NB4 (cell line): ENCODE measurements at regions not wholly inside any gene's neighbourhood (a gene's known extent, or its start where the extent isn't known, plus 50 kb on each side); places are given as distances from the start of the nearest gene placed in this dataset.

Experiments
- DNase-seq: peaks from one replicate; pipeline ENCODE4 v3.0.0; 2010; ENCODE audit warnings: low read depth
- H3K4me3 ChIP-seq: one replicate; pipeline ENCODE4 v1.5.1; 2011; ENCODE audit warnings: mild to moderate bottlenecking, low read depth, low read length, moderate library complexity
- CTCF ChIP-seq: IDR thresholded peaks from one replicate; pipeline ENCODE4 v1.5.1; 2012; ENCODE audit warnings: low read depth, low read length
- MAX ChIP-seq: IDR thresholded peaks from 2 replicates; pipeline ENCODE4 v1.6.1; 2011; ENCODE audit warnings: low read depth, low read length
- MYC ChIP-seq: IDR thresholded peaks from 2 replicates; pipeline ENCODE4 v1.6.1; 2011; ENCODE audit warnings: low read depth, low read length
- POLR2A ChIP-seq: IDR thresholded peaks from 2 replicates; pipeline ENCODE4 v1.6.1; 2011; ENCODE audit warnings: mild to moderate bottlenecking; ENCODE audit not compliant: insufficient read length; ENCODE audit errors: extremely low read depth

- TF ChIP-seq POLR2A (no peak), MYC (no peak), MAX (no peak), CTCF (no peak)
- no peak for DNase-seq
- no peak overlapping the region for H3K4me3 ChIP-seq
These were observed 182.0 kb upstream of the GHITM start for GRCh38 chr10:83957168-83957947.

- no peak overlapping the region for H3K4me3 ChIP-seq
- TF ChIP-seq MYC (no peak), CTCF (no peak), MAX (no peak)
- DNase-seq, result peak; percentile 73
These were observed 180.0 kb upstream of the GHITM start for GRCh38 chr10:83959328-83959727.

GRCh38 chr10:83960125-83960524 is 179.2 kb upstream of the GHITM start:
- DNase-seq, result no peak
- no peak overlapping the region for H3K4me3 ChIP-seq
- TF ChIP-seq POLR2A, result no peak
- no peak for TF ChIP-seq CTCF
- no peak for TF ChIP-seq MAX
- TF ChIP-seq MYC, result no peak

GRCh38 chr10:83961620-83962019 is 177.7 kb upstream of the GHITM start:
- DNase-seq, result peak; percentile 45
- no peak overlapping the region for H3K4me3 ChIP-seq
- TF ChIP-seq MAX (no peak), CTCF (peak; percentile 22), POLR2A (no peak), MYC (no peak)

- TF ChIP-seq POLR2A, result no peak
- no peak for TF ChIP-seq MAX
- no peak for TF ChIP-seq MYC
- TF ChIP-seq CTCF, result no peak
- no peak for DNase-seq
- H3K4me3 ChIP-seq, result no peak overlapping the region
These were observed 175.9 kb upstream of the GHITM start for GRCh38 chr10:83963446-83963845.
